WERI-Rb-1 (cell line): ENCODE measurements at regions not wholly inside any gene's neighbourhood (a gene's known extent, or its start where the extent isn't known, plus 50 kb on each side); places are given as distances from the start of the nearest gene placed in this dataset.
"Not testable (repeated sequence)": the region's sequence is repeated elsewhere in the genome, so short reads cannot be mapped to it uniquely, and the experiment has no call there.

Experiments used
- DNase-seq: peaks from one replicate; pipeline ENCODE4 v3.0.0-alpha.2; 2020
- H3K27ac ChIP-seq: fragments of 250-450 bp; sonication (Bioruptor Pico); 2 replicates; pipeline ENCODE4 v1.5.1; 2020; ENCODE audit warnings: mild to moderate bottlenecking, moderate library complexity
- H3K27me3 ChIP-seq: fragments of 250-450 bp; sonication (Bioruptor Pico); 2 replicates; pipeline ENCODE4 v1.5.1; 2021; ENCODE audit warnings: mild to moderate bottlenecking, low read depth, moderate library complexity; ENCODE audit not compliant: insufficient read depth, severe bottlenecking
- H3K36me3 ChIP-seq: fragments of 250-450 bp; sonication (Bioruptor Pico); 2 replicates; pipeline ENCODE4 v1.5.1; 2020; ENCODE audit warnings: mild to moderate bottlenecking, moderate library complexity
- H3K4me3 ChIP-seq: 2 replicates; pipeline ENCODE4 v1.5.1; 2011; ENCODE audit warnings: low read depth, mild to moderate bottlenecking, control low read depth, low read length
- H3K9me3 ChIP-seq: fragments of 250-450 bp; sonication (Bioruptor Pico); 2 replicates; pipeline ENCODE4 v1.5.1; 2021; ENCODE audit warnings: mild to moderate bottlenecking, moderate library complexity; ENCODE audit not compliant: severe bottlenecking

- H3K36me3 ChIP-seq, H3K4me3 ChIP-seq, H3K27me3 ChIP-seq, H3K9me3 ChIP-seq, DNase-seq, H3K27ac ChIP-seq: not testable (repeated sequence)
Measured at GRCh38 chr9:41075671-41076070, 52.8 kb downstream of the FOXD4L6 start.

GRCh38 chr9:41074356-41074942 is 54.0 kb downstream of the FOXD4L6 start:
- H3K27me3 ChIP-seq, H3K36me3 ChIP-seq, H3K9me3 ChIP-seq, H3K27ac ChIP-seq: not testable (repeated sequence)
- DNase-seq: peak; percentile 34
- peak overlapping the region; percentile 71 for H3K4me3 ChIP-seq

GRCh38 chr9:41073471-41074243 is 54.8 kb downstream of the FOXD4L6 start:
- not testable (repeated sequence) for H3K27ac ChIP-seq

GRCh38 chr9:41064125-41064795 is 64.2 kb downstream of the FOXD4L6 start:
- DNase-seq: peak; percentile 34
- not testable (repeated sequence) for H3K9me3 ChIP-seq, H3K4me3 ChIP-seq, H3K27ac ChIP-seq, H3K27me3 ChIP-seq, H3K36me3 ChIP-seq

More at GRCh38 chr9:41073471-41074243, 54.8 kb downstream of the FOXD4L6 start:
- not testable (repeated sequence) for DNase-seq, H3K36me3 ChIP-seq, H3K27me3 ChIP-seq, H3K9me3 ChIP-seq
- peak overlapping the region; percentile 71 for H3K4me3 ChIP-seq

- not testable (repeated sequence) for DNase-seq, H3K27ac ChIP-seq
Measured at GRCh38 chr9:41063243-41063642, 65.2 kb downstream of the FOXD4L6 start.

GRCh38 chr9:41059603-41060002 is 68.9 kb downstream of the FOXD4L6 start:
- H3K27me3 ChIP-seq, H3K4me3 ChIP-seq, H3K27ac ChIP-seq, H3K9me3 ChIP-seq, H3K36me3 ChIP-seq, DNase-seq: not testable (repeated sequence)

More at GRCh38 chr9:41063243-41063642, 65.2 kb downstream of the FOXD4L6 start:
- not testable (repeated sequence) for H3K9me3 ChIP-seq, H3K36me3 ChIP-seq, H3K27me3 ChIP-seq, H3K4me3 ChIP-seq

- H3K4me3 ChIP-seq, H3K27ac ChIP-seq, H3K27me3 ChIP-seq, H3K9me3 ChIP-seq, DNase-seq, H3K36me3 ChIP-seq: not testable (repeated sequence)
Measured at GRCh38 chr9:41053666-41054363, 74.7 kb downstream of the FOXD4L6 start.

GRCh38 chr9:41048672-41049071 is 79.8 kb downstream of the FOXD4L6 start:
- H3K9me3 ChIP-seq, H3K27ac ChIP-seq, H3K4me3 ChIP-seq, H3K36me3 ChIP-seq, DNase-seq, H3K27me3 ChIP-seq: not testable (repeated sequence)

GRCh38 chr9:41047792-41048191 is 80.7 kb downstream of the FOXD4L6 start:
- not testable (repeated sequence) for H3K36me3 ChIP-seq, DNase-seq

GRCh38 chr9:41044930-41045329 is 83.6 kb downstream of the FOXD4L6 start:
- DNase-seq, H3K36me3 ChIP-seq, H3K4me3 ChIP-seq, H3K27me3 ChIP-seq, H3K9me3 ChIP-seq, H3K27ac ChIP-seq: not testable (repeated sequence)

More at GRCh38 chr9:41047792-41048191, 80.7 kb downstream of the FOXD4L6 start:
- H3K27me3 ChIP-seq, H3K4me3 ChIP-seq, H3K27ac ChIP-seq, H3K9me3 ChIP-seq: not testable (repeated sequence)

- H3K36me3 ChIP-seq, H3K27me3 ChIP-seq, DNase-seq, H3K4me3 ChIP-seq, H3K9me3 ChIP-seq, H3K27ac ChIP-seq: not testable (repeated sequence)
Measured at GRCh38 chr9:41043433-41043832, 85.0 kb downstream of the FOXD4L6 start.

- DNase-seq, H3K9me3 ChIP-seq, H3K27me3 ChIP-seq, H3K36me3 ChIP-seq, H3K27ac ChIP-seq, H3K4me3 ChIP-seq: not testable (repeated sequence)
Measured at GRCh38 chr9:41042111-41042510, 86.4 kb downstream of the FOXD4L6 start.

GRCh38 chr9:41040705-41041342 is 87.7 kb downstream of the FOXD4L6 start:
- H3K36me3 ChIP-seq, H3K27me3 ChIP-seq, H3K4me3 ChIP-seq, H3K27ac ChIP-seq, H3K9me3 ChIP-seq, DNase-seq: not testable (repeated sequence)

GRCh38 chr9:41035276-41035675 is 93.2 kb downstream of the FOXD4L6 start:
- H3K9me3 ChIP-seq, H3K36me3 ChIP-seq, H3K27me3 ChIP-seq: not testable (repeated sequence)

More at GRCh38 chr9:41035276-41035675, 93.2 kb downstream of the FOXD4L6 start:
- not testable (repeated sequence) for H3K4me3 ChIP-seq, DNase-seq, H3K27ac ChIP-seq
